SK-N-MC (cell line): ENCODE measurements at regions not wholly inside any gene's neighbourhood (a gene's known extent, or its start where the extent isn't known, plus 50 kb on each side); places are given as distances from the start of the nearest gene placed in this dataset.
A peak's percentile ranks its signal among the peaks of the same experiment; 100 is the strongest.
"Not testable (repeated sequence)": the region's sequence is repeated elsewhere in the genome, so short reads cannot be mapped to it uniquely, and the experiment has no call there.

ENCODE experiments used
- DNase-seq: peaks from one replicate; pipeline ENCODE4 v3.0.0-alpha.2; 2011; ENCODE audit warnings: low read depth, low spot score
- H3K27ac ChIP-seq: fragments of 200-600 bp; sonication (generic); 2 replicates; pipeline ENCODE4 v1.5.1; 2016; ENCODE audit warnings: mixed run types
- H3K36me3 ChIP-seq: fragments of 200-600 bp; sonication (generic); 2 replicates; pipeline ENCODE4 v1.6.1; 2017; ENCODE audit warnings: antibody characterized with exemption, low read length, mixed read lengths; ENCODE audit not compliant: insufficient read depth
- H3K4me3 ChIP-seq: fragments of 200-600 bp; sonication (generic); 2 replicates; pipeline ENCODE4 v1.5.1; 2016
- H3K9ac ChIP-seq: fragments of 200-600 bp; sonication (generic); 2 replicates; pipeline ENCODE4 v1.8.0; 2017; ENCODE audit warnings: mixed run types, mixed read lengths; ENCODE audit not compliant: insufficient read length
- H3K9me3 ChIP-seq: fragments of 200-600 bp; sonication (generic); 2 replicates; pipeline ENCODE4 v1.6.1; 2017; ENCODE audit warnings: low read depth, mild to moderate bottlenecking, antibody characterized with exemption, low read length, moderate library complexity, mixed read lengths
- EZH2 ChIP-seq: fragments of 200-600 bp; sonication (generic); IDR thresholded peaks from one replicate; pipeline ENCODE4 v1.6.1; 2017; ENCODE audit warnings: antibody characterized with exemption
- FOXP2 ChIP-seq: optimal IDR thresholded peaks from 2 replicates; pipeline ENCODE3; 2011; ENCODE audit warnings: mild to moderate bottlenecking, moderate library complexity; ENCODE audit not compliant: insufficient read depth; ENCODE audit errors: extremely low read length, control extremely low read depth
- POLR2AphosphoS5 ChIP-seq: IDR thresholded peaks from 2 replicates; pipeline ENCODE4 v1.6.1; 2012; ENCODE audit warnings: mild to moderate bottlenecking, low read depth, low read length, borderline replicate concordance

DNA sequence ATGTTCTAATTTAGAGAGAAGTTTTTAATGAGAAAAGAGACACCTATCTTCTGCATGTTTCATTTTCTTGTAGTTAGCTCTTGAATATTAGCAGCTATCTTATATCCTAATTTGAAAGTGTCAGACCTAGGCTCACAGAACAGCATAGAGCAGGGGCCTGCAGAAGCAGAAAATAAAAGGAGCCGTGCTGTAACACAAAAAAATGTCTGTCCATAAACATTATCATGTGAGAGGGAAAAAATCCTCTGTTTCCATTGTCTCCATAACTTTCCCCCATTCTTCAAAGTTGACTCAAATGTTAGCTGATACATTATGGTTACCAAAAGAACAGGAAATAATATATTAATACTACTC lies 329.2 kb upstream of the EPHA5 start:
- TF ChIP-seq POLR2AphosphoS5 (no peak), EZH2 (no peak), FOXP2 (no peak)
- DNase-seq, result no peak
- Histone ChIP-seq H3K4me3 (no peak overlapping the region), H3K36me3 (no peaks in the 10 kb centered on the region), H3K27ac (no peak overlapping the region), H3K9me3 (no peaks in the 10 kb centered on the region), H3K9ac (no peak overlapping the region)

GRCh38 chr4:65998807-65999517 lies 328.7 kb upstream of the EPHA5 start:
- H3K9ac ChIP-seq, H3K4me3 ChIP-seq, H3K9me3 ChIP-seq, H3K36me3 ChIP-seq, DNase-seq, H3K27ac ChIP-seq: not testable (repeated sequence)

DNA sequence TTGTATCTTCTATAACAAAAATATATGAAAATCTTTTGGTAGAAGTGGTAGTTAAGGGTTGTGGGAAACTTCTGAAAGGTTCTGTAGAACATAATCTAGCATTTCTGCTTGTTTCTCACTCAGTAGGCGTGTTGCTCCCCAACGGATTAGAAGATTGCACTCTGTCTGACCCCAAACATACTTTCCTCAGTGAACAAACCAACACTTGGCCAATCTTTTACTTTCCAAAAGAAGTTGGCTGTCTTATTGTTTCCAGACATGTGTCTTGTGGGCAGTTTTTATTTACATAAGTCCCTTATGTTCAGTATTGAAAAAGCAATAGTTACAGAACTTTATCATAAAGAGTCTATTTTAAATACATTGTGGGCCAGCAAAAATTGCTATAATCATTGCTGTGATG lies 312.8 kb upstream of the EPHA5 start:
- no peak for DNase-seq
- no peak overlapping the region for H3K4me3 ChIP-seq
- TF ChIP-seq FOXP2 (no peak), POLR2AphosphoS5 (no peak), EZH2 (no peak)
- H3K27ac ChIP-seq, result no peak overlapping the region
- no peak overlapping the region for H3K9ac ChIP-seq
- no peaks in the 10 kb centered on the region for H3K9me3 ChIP-seq
- H3K36me3 ChIP-seq, result no peaks in the 10 kb centered on the region

DNA sequence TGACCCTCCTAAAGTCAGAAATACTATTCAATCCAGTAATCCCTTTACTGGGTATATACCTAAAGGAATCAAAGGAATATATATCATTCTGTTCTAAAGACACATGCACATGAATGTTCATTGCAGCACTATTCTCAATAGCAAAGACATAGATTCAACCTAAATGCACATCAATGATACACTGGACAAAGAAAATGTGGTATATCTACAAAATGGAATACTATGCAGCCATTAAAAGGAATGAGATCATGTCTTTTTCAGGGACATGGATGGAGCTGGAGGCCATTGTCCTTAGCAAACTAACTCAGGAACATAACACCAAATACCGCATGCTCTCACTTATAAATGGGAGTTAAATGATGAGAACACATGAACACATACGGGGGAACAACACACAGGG lies 306.0 kb upstream of the EPHA5 start:
- no peak for DNase-seq
- TF ChIP-seq POLR2AphosphoS5 (no peak), EZH2 (no peak), FOXP2 (no peak)
- Histone ChIP-seq H3K9me3 (no peaks in the 10 kb centered on the region), H3K27ac (no peak overlapping the region), H3K4me3 (no peak overlapping the region), H3K36me3 (no peaks in the 10 kb centered on the region), H3K9ac (no peak overlapping the region)

DNA sequence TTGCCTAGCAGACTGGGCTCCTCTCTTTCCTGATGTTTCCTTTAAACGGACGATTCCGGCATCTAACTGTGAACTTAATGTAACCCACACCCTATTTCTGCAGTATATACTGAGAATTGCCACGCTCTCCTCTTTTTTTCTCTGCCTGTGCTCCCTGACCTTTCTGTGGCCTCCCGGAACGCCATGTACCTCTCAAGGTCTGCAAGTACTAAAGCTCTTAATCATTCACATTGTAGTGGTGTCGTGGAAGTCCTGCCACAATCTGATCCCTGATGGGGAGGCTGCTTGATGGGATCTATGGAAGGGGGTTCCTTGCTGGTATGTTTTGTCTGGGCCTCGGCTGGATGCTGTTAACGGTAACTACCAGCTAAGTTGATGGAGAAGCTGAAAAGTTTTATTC lies 302.9 kb upstream of the EPHA5 start:
- DNase-seq, result no peak
- no peak overlapping the region for H3K9ac ChIP-seq
- H3K27ac ChIP-seq, result no peak overlapping the region
- H3K9me3 ChIP-seq, result no peaks in the 10 kb centered on the region
- no peak for TF ChIP-seq POLR2AphosphoS5
- TF ChIP-seq FOXP2, result no peak
- H3K36me3 ChIP-seq, result no peaks in the 10 kb centered on the region
- no peak overlapping the region for H3K4me3 ChIP-seq

DNA sequence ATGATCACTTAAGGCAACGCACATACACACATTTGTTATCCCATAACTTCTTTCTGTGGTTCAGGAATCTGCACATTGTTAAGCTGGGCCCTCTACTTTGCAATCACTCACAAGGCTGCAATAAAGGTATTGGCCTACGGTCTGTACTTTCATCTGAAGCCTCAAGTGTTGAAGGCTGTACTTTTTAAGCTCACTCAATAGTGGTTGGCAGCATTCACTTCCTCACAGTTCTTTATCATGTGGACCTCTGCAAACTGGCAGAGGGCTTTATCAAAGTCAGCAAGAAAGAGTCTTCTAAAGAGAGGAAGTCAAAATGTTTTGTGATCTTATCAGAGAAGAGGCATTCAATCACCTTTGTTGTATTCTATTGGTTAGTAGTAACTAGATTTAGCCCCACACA lies 301.4 kb upstream of the EPHA5 start:
- Histone ChIP-seq H3K27ac (no peak overlapping the region), H3K9me3 (no peaks in the 10 kb centered on the region), H3K9ac (no peak overlapping the region), H3K36me3 (no peaks in the 10 kb centered on the region), H3K4me3 (no peak overlapping the region)
- TF ChIP-seq POLR2AphosphoS5 (no peak), EZH2 (no peak), FOXP2 (no peak)
- DNase-seq, result no peak

- H3K9ac ChIP-seq, result no peak overlapping the region
- no peaks in the 10 kb centered on the region; the same call in 1 of the 2 replicates for H3K9me3 ChIP-seq
- no peaks in the 10 kb centered on the region for H3K36me3 ChIP-seq
- no peak for TF ChIP-seq FOXP2
- no peak; the same call in 1 of the 2 replicates for TF ChIP-seq POLR2AphosphoS5
- no peak for TF ChIP-seq EZH2
- H3K4me3 ChIP-seq, result peak overlapping the region; percentile 50
- H3K27ac ChIP-seq, result peak overlapping the region; percentile 53
- DNase-seq, result peak; percentile 70
Observed at GRCh38 chr4:65968831-65969558, 298.7 kb upstream of the EPHA5 start.

- no peaks in the 10 kb centered on the region; the same call in 1 of the 2 replicates for H3K9me3 ChIP-seq
- no peak overlapping the region for H3K4me3 ChIP-seq
- no peak overlapping the region for H3K27ac ChIP-seq
- DNase-seq, result no peak
- H3K36me3 ChIP-seq, result no peaks in the 10 kb centered on the region
- H3K9ac ChIP-seq, result no peak overlapping the region
- no peak for TF ChIP-seq FOXP2
- no peak for TF ChIP-seq EZH2
Observed at GRCh38 chr4:65960751-65961150, 290.5 kb upstream of the EPHA5 start.

GRCh38 chr4:65954416-65954815 lies 284.1 kb upstream of the EPHA5 start:
- no peak for DNase-seq
- Histone ChIP-seq H3K36me3 (no peaks in the 10 kb centered on the region), H3K9ac (no peak overlapping the region), H3K4me3 (no peak overlapping the region), H3K9me3 (no peaks in the 10 kb centered on the region), H3K27ac (no peak overlapping the region)
- TF ChIP-seq POLR2AphosphoS5 (no peak), FOXP2 (no peak), EZH2 (no peak)
